ENCODE measurements at regions not wholly inside any gene's neighbourhood (a gene's known extent, or its start where the extent isn't known, plus 50 kb on each side); places are given as distances from the start of the nearest gene placed in this dataset.

- H3K4me2 ChIP-seq (ENCODE audit: insufficient read depth, low read length): no peak overlapping the region
- no peaks in the 10 kb centered on the region for H3K4me1 ChIP-seq (replicated peaks in 1 of 2; ENCODE audit: control insufficient read depth in 2 of 2, insufficient read depth in 2 of 2, low read length in 2 of 2)
- FAIRE-seq: no peak
- CTCF ChIA-PET (ENCODE audit: low intra/inter-chr PET ratio): no interaction called here
- H3K27ac ChIP-seq (ENCODE audit: extremely low read depth, low read depth, low read length): no peak overlapping the region
- no peaks in the 10 kb centered on the region for H3K27me3 ChIP-seq (ENCODE audit: control insufficient read depth in 2 of 2, insufficient read depth in 2 of 2, low read length in 2 of 2)
- intact Hi-C loops (cut with micrococcal nuclease) (no loop called here), in situ Hi-C loops (cut with MboI) (no loop called here)
- no peaks in the 10 kb centered on the region for H3K36me3 ChIP-seq (ENCODE audit: control insufficient read depth, insufficient read depth, low read length)
- no peaks in the 10 kb centered on the region for H3K79me2 ChIP-seq (ENCODE audit: control insufficient read depth, insufficient read depth, low read length)
- POLR2A ChIA-PET: no interaction called here
- no TSS peak for BruUV-seq (replicated peaks)
- H3K9ac ChIP-seq (ENCODE audit: insufficient read depth in 1 of 2, low read depth in 2 of 2, low read length in 2 of 2): no peak overlapping the region
- WGBS (ENCODE audit: insufficient coverage, low coverage, missing lambda C conversion rate): 0% methylated on average over 3 of the region's 3 CpGs
- no peak overlapping the region for H2AFZ ChIP-seq (ENCODE audit: low read depth, low read length)
- no peak for DNase-seq (ENCODE audit: extremely low read depth in 1 of 4, low spot score in 3 of 4)
- no peak overlapping the region for H3K4me3 ChIP-seq
- no peak for ATAC-seq
- no peaks in the 10 kb centered on the region for H4K20me1 ChIP-seq (replicated peaks; ENCODE audit: control insufficient read depth, insufficient read depth, low read length)
- H3K9me1 ChIP-seq (ENCODE audit: control insufficient read depth, insufficient read depth, low read length): no peaks in the 10 kb centered on the region
- H3K9me3 ChIP-seq (replicated peaks; ENCODE audit: control insufficient read depth, insufficient read depth, low read depth, low read length): no peaks in the 10 kb centered on the region
- TF ChIP-seq ZFP30 (CRISPR knock-in tag; IDR thresholded peaks at IDR 0.05; ENCODE audit: borderline replicate concordance) (no peak), CTCF (IDR thresholded peaks at IDR 0.05 in 2 of 3, conservative IDR thresholded peaks at IDR 0.05 in 1 of 3; ENCODE audit: insufficient read depth in 2 of 3, low read depth in 1 of 3, low read length in 3 of 3) (no peak), ARHGAP35 (IDR thresholded peaks at IDR 0.05; ENCODE audit: partially characterized antibody) (no peak), MAZ (CRISPR knock-in tag; conservative IDR thresholded peaks at IDR 0.05 in 1 of 2, IDR thresholded peaks at IDR 0.05 in 1 of 2) (no peak), SP2 (IDR thresholded peaks at IDR 0.05; ENCODE audit: extremely low read depth, low read depth, low read length, poor library complexity, severe bottlenecking) (no peak), NR0B1 (IDR thresholded peaks at IDR 0.05; ENCODE audit: partially characterized antibody) (no peak), ETV1 (tag; conservative IDR thresholded peaks at IDR 0.05; ENCODE audit: low read depth) (no peak), SRSF9 (IDR thresholded peaks at IDR 0.05; ENCODE audit: borderline replicate concordance, low read depth, low read length) (no peak), CREB5 (CRISPR knock-in tag; IDR thresholded peaks at IDR 0.05) (no peak), KDM2B (CRISPR knock-in tag; IDR thresholded peaks at IDR 0.05) (no peak), MEF2D (tag; conservative IDR thresholded peaks at IDR 0.05; ENCODE audit: low read depth) (no peak), ZNF277 (CRISPR knock-in tag; IDR thresholded peaks at IDR 0.05; ENCODE audit: borderline replicate concordance) (no peak), MAX (CRISPR knock-in tag; IDR thresholded peaks at IDR 0.05) (no peak), NFE2L1 (tag; IDR thresholded peaks at IDR 0.05; ENCODE audit: borderline replicate concordance, low read depth) (no peak), ZNF217 (CRISPR knock-in tag; IDR thresholded peaks at IDR 0.05) (no peak)
These were observed 483.8 kb downstream of the NOVA1 start for GRCh38 chr14:26113911-26114640.

Measured in K562 (cell line).